GM21576 (cell line): ENCODE measurements at regions not wholly inside any gene's neighbourhood (a gene's known extent, or its start where the extent isn't known, plus 50 kb on each side); places are given as distances from the start of the nearest gene placed in this dataset.

Source experiments
- ATAC-seq: cut with Tn5 transposase; IDR thresholded peaks from one replicate; pipeline ENCODE4 v1.9.1; 2021; ENCODE audit warnings: mild to moderate bottlenecking, moderate library complexity; ENCODE audit not compliant: unreplicated experiment

DNA sequence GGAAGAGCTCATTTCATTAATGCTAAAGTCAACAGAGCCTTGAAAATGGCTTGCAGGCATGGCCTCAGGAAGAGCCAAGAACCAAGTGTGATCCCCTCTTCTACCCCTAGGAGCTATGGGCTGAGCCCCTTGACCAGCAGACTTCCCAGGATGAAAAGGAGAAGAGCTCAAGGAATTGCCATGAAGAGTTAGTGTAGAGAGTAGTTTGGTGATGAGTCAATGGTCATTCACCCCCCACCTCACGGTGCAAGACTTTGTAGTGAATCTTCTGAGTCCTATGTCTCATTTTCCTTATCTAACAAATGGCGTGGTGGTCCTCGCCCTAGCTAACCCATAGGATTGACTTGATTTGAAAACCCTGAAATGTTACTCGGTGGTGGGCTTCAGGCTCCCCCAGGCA lies 422.4 kb upstream of the CADM1 start:
- no peak for ATAC-seq

DNA sequence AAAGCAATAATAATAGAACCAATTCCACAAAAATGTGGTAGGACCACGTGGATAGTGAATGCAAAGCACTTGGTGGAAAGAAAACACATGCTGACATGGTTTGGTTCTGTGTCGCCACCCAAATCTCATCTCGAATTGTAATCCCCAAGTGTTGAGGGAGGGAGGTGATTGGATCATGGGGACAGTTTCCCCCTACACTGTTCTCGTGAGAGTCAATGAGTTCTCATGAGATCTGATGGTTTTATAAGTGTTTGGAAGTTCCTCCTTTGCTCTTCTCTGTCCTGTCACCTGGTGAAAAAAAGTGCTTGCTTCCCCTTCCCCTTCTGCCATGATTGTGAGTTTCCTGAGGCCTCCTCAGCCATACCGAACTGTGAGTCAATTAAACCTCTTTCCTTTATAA lies 421.9 kb upstream of the CADM1 start:
- ATAC-seq: no peak

DNA sequence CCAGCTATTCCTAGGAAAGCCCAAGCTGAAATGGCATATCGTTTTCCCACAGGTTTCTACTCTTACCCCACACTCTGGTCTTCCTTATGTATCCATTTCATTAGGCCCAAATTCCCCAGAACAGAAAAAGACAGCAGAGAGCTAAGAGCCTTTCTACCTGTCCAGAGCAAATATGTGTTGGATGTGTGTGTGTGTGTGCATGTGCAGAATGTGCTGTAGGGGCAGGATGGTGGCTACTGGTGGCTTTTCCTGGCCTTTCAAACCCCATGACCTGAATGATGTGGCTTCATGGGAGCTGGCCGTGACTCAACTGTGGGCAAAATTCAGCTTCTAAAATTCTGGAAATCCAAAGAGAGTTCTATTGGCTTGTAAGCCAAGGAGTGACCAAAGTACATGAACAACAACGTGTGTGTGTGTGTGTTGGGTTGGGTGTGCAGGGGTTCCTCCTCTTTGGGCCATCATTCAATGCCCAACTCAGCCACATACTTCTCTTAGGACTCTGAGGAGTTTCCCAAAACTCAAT lies 421.4 kb upstream of the CADM1 start:
- no peak for ATAC-seq

DNA sequence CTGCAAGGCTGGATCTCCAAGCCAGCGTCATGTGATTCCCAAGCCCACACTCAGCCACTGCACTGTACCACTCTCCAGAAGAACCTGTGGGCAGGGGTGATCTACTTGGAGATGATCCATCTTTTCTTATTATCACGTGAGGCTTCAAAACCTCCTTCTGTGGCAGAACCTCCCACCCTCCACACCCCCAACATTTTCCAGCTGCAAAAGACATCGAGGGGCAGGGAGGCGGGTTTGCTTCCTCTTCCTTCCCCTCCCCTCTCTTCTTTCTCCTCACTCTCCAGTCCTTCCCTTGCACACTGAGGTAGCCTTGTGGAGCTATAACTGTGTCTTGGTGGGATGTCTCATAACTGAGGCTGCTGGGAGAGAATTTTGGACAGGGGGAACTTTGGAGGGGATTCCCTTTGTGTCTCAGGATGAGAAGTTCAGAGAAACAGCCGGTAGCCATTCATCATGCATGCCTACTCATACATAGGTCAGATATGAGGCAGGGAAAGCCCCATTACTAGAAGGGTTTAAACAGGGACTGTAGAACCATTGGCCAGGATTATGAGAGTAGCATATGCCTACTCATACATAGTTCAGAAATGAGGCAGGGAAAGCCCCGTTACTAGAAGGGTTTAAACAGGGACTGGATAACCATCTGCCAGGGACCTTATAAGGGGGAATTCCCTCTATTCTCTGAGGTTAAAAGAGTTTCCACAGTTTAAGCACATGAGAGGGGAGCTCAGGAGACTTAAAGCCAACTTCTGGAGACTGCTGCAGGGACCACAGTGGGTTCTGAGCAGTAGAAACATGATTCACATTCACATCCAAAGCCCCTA lies 420.7 kb upstream of the CADM1 start:
- peak; percentile 75 for ATAC-seq

DNA sequence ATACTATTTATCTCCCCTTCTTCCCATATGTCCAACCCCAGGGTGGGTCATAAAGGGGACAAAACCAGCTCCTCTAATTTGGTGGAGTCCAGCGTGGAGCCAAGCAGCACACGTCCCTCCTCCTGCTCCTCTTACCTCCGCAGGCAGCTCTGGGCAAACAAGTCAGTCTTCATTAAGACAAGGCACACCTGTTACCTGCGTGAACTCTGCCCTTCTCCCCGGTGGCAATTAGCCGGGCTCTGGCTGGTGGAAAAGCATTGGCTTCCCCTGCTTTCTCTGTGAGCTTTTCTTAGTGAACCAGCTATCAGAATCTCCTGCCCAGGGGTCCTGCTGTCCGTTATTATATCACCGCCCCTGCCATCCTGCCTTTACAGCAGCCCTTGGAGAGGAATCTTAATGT lies 418.7 kb upstream of the CADM1 start:
- no peak for ATAC-seq

DNA sequence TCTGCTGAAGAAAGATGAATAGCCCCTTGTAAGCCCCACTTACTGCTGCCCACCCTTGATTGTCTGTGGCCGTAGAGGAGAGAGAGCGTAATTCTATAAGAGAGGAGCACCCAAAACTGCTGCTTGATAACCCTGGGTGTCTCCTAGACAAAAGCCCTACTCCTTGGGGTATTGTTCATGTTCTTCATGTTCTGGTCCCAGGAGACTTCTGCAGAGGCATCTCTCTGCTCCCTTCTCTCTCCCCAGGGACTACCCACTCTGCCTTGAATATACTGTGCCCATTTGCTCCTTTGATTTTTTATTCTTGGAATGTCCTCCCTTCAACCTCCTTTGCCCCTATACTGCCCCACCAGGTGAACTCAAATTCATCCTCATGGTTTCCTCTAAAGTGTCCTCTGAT lies 417.8 kb upstream of the CADM1 start:
- ATAC-seq: no peak

DNA sequence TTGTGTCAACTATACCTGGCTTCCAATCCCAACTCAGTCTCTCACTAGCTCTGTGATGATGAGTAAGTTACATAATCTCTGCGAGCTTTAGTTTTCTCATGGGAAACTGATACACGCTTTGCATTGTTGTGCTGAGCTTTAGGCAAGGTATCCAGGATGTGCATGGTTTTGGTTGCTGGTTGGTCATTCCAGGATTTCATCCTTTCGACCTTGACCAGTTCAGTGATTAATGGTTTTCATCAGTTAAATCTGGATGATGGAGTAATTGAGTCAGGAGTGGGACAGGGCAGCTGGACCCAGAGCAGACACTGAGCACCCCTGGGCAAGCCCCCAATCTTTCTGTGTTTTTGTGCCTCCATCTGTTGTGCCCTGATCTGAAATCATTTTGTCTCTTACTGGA lies 417.3 kb upstream of the CADM1 start:
- ATAC-seq: no peak

DNA sequence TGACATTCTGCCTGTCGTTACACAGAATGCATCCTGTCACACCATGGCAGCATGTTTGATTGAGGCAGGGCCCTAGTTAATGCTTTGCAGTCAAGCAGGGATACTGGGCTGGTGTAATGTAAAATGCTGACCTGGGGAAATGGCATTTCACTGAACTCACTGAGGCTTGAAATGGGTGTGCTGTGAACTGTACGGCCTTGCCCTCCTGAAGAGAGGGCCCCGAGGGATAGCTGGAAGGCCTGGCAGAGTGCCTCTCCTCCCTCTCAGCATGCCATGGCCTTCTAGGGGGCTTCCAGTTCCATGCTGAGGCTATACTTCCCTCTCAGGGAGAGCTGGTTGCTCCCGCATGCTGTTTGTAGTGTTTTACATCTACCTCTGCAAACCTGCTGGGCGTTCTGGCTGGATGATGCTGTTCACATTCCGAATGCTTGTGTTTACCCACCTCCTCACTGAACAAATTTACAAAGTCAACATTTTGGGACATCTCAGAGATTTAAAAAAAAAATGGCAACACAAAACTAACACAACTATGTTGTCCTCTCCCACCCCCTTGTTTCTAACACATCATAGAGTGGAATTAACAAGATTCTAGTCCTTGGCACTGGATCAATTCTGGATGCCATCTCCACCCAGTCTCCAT lies 416.7 kb upstream of the CADM1 start:
- ATAC-seq: no peak

DNA sequence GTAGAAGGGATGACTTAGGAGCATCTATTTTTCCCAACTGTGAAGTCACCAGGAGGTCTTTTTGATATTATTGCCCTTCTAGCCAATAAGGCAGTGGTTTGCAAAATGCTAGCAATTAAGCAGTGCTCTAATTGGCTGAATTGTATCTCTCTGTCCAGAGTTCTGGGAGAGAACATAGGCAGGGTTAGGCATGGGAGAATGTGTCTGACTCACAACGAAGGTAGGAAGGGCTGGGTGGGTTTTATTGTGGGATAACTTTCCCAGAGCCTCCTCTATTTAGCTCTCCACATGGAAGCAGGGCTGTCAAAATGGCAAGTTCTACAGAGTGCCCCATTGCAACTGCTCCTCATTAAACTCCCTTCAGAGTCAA lies 415.9 kb upstream of the CADM1 start:
- ATAC-seq: peak; percentile 7

DNA sequence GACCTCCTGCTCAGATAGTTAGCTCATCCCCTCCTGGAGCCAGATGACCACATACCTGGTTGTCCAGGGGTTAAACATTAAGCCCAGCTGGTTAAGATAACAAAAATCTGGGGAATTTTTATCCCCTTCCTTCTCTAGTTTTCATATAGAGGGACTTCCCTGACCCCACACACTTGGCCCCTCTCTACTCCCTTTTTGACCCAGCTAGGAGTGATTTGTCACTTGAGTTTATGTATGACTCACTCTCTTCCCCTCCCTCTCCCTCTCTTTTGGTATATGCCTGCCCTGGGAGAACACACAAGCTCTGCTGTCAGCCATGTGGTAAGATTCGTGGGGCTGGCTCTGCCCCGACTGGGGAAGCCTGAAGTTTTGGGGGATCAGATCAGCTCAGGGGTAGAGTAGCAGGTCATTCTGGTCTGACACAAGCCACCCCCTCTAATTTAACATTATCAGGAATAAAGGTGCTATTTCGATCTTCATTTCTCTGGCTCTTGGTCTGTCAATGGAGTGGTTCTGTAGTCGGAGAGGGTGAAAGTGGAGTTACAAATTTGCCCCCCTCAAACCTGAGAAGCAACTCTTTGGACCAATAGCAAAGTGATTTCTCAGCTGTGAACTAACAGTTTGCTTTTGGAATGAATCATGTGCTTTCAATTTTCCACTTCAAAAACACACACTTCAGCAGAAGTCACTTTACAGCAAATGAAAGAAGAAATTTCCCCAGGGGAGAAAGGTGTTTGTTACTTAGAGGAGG lies 415.3 kb upstream of the CADM1 start:
- ATAC-seq: peak; percentile 51

DNA sequence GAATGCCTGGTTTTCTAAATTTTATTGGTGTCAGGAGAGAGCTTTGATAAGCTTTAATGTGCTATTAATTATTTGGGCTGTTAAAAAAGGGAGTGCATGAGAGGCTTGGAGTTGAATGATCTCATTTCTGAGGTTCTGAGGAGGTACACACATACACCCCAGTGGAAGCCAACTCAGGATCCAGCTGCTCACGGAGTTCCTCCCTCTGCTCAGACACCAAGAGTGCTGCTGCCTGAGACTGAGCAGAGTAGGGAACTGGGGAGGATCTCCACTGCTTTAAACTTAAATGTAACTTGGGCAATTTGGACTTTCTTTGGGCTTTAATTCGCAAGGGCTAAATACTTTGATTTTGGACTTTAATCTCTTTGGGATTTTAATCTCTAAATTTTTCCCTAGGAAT lies 414.4 kb upstream of the CADM1 start:
- no peak for ATAC-seq

DNA sequence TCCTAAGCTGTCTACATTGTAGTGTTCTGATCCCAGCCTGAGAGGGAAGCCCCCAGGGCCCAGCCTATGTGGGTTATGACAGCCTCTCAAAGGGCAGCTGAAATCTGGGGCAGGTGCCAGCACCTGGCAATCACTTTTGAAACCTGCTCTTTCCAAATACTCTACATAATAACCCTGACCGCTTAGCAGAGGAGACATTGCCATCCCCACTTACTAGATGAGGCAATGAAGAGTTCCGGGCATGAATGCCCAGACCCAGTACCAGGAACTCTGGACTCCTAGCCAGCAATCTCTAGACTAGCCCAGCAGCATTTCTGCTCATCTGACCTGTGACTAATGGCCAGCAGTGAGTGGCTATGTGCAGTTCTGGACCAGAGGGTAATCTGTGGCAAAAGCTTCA lies 412.4 kb upstream of the CADM1 start:
- ATAC-seq: no peak

DNA sequence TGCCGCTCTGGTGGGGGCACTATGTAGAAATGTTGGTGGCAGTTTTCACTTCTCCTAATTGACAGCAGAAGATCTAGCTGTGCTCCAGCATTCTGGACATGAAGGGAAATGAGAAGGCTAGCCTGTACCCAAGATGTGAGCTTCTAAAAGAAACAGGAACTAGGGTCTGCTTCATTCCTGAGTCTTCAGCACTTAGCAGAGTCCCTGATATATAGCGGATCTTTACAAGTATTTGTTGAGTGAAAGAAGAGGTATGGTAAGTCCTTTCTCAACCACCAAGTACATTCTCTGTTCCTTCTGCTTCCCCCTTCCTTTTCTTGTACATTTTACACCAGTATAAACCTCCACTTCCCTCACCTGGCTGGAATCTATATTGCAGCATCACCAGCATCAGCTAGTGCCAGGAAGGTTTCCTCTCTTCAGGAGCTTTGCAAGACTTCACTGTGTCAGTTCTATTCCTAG lies 408.3 kb upstream of the CADM1 start:
- no peak for ATAC-seq

DNA sequence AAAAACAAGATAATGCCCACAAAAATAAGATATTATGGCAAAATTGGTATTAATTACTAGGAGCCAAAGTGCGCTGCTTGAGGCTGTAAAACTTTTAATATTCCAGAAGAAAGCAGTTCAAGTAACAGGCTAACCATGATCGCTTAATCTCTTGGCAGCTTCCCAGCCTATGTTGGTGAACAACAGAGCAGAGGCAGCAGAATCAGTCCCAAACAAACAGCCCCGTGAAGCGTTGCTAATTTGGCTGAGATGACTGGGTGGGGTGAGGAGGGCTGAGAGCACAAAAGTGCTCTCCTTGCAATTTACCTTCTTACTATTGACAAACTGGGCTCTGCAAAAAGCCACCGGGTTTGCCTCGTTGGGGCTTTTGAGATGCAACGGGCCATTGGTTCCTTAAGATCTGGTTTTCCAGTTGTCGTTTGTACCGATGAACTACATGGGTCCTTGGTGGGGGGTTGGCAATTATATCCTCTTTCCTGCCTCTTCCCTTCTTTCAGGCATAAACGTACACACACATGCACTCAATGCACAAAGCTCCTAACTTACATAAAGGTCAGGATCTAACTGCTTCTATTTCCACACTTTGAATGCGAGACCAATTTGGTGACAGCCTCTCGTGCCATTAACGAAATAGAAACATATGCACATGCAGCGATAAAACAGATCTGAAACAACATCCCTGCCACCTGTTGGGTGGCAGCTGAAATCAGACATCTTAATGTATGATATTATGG lies 407.6 kb upstream of the CADM1 start:
- ATAC-seq: no peak

DNA sequence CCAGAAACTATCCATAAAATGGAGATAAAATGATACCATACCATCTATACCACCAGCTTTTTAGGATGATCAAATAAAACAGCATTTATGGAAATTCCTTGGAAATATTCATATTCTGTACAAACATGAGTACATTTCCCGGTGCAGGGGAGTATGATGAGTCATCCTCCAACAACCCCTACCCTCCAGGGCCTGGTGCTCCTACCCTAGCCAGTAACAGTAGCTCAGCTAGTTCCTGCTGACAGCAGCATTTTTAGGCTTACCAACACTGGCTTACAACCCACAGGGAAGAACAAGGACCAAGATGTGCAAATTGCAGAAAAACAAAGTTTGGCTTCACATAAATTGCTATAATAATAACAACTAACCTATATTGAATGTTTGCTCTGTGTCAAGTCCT lies 406.2 kb upstream of the CADM1 start:
- ATAC-seq: no peak

DNA sequence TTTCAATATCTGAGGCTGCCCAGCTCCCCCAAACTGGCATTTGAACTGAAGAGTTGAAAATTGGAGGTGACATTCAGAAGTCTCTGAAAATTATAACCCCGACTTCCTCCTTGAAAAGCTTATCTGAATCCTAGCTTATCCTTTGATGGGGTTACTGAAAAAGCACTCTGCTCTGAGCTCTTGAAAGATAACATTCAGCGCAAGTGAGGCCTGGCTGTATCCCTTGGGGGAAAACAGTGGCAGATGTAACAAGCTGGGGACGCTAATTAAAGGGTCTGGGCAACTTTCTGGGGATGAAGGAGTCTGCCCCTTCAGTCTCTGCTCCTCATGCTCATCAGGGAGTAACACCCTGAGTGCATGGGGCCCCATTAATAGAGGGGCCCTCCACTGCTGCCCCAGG lies 402.0 kb upstream of the CADM1 start:
- ATAC-seq: no peak

DNA sequence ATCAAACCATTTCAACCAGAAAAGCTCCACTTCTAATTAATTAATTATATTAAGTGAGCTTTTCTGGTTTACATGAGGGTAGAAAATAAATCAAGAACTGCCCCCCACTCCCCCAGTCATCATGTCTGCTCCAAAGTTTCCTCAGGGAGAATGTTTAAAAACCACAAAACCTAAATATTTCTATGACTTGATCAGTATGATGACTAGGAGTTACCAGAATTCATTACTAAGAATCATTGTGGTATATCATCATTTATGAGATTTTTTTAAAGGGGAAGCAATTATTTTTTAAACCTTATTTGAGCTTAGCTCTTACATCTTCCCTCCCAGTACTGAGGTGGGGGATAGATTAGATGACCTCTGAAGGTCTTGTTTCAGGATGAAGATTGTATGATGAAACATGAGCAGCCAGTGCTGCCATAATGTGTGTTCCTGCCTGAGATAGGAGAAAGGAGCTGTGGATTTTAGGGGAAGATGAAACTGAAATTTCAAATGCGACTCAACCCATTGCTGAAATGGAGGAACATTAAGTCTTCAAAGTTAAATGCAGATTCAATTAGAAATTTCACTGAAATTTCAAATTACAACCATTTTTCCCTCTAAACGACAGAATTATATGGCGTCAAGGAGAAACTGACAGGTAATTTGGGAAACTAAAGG lies 401.3 kb upstream of the CADM1 start:
- ATAC-seq: no peak

DNA sequence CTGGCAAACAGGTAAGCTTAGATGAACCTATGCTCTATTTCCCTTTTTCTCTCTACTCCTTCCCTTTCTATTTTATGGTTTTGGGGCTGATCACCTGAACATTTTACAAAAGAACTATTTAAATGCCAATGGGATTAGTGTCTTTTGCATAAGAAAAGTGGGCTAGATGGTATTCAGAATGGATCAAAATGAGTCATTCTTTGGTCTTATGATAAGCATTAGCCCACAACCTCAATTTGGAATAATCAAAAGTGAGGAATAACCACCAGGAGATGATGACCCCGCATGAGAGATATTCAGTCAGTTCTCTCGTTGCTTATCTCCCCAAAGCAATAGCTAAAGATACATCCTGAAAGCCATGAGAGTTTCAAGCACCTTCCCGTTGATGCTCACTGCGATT lies 399.0 kb upstream of the CADM1 start:
- ATAC-seq: no peak

DNA sequence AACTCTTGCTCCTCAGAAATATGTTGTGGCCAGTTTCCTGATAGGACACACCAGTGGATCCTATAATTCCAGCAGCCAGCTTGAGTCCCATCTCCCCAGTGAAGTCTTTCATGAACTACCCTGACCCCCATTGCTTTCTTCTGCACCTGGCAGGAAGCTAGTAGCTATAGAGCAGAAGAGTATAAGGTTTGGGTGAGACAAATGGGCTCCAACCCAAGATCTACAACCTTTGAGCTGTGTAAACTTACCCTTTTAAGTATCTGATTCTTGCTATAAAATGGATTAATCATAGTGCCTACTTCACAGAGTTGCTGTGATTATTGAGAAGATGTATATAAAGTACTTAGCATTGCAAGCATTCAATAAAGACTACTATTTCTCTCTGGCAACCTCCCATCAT lies 396.9 kb upstream of the CADM1 start:
- ATAC-seq: no peak

DNA sequence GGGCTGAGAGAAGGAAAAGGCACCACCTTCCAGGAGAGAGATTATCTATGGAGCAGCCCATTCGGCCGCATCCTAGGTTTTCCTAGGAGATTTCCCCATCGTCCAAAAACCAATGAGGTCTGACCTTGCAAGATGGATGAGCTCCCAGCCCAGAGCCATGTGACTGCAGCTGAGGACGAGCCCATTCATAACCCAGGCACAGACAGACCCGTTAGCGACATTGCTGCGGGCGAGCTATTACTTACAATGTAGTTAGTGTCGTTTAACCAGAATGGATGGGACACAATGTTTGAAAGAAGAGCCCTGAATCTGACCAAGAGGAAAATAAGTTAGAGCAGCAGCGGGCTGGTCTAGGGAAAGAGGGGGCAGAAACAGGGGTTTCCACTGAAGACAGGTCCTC lies 395.9 kb upstream of the CADM1 start:
- ATAC-seq: no peak

DNA sequence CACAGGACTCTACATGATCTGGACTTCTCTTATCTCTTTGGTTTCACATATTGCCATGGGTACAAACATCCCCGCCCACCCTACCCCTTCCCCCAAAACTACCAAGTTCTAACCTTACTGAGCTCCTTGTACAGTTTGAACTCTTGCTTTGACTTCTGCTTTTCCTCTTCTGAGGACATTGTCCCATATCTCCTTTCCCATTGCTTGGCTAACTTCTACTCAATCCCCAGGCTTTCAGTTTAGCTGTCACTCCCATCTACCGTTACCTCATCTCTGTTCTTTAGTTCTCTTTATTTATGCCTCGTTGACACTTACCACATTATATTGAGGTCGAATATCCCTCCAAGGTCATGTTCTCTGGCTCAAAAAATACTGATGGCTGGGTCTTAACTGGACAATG lies 393.5 kb upstream of the CADM1 start:
- no peak for ATAC-seq
